ENCODE measurements at regions not wholly inside any gene's neighbourhood (a gene's known extent, or its start where the extent isn't known, plus 50 kb on each side); places are given as distances from the start of the nearest gene placed in this dataset.
"Not testable (repeated sequence)": the region's sequence is repeated elsewhere in the genome, so short reads cannot be mapped to it uniquely, and the experiment has no call there.

- DNase-seq; H3K9ac ChIP-seq (ENCODE audit: low read length); H3K27me3 ChIP-seq (ENCODE audit: low read length); H3K36me3 ChIP-seq (ENCODE audit: insufficient read depth, low read length); H3K9me2 ChIP-seq (replicated peaks; ENCODE audit: insufficient read depth, low read length); H3K9me3 ChIP-seq (ENCODE audit: low read length); H4K20me1 ChIP-seq (ENCODE audit: insufficient read depth, low read depth, low read length); H3K27ac ChIP-seq (ENCODE audit: low read length); H3K4me1 ChIP-seq (ENCODE audit: low read length); H3K4me2 ChIP-seq (ENCODE audit: low read depth, low read length, poor library complexity, severe bottlenecking); H2AFZ ChIP-seq (ENCODE audit: low read length); H3K4me3 ChIP-seq (ENCODE audit: low read length); H3K79me2 ChIP-seq (ENCODE audit: low read length): not testable (repeated sequence)
Measured at GRCh38 chr2:87619121-87619520, 128.8 kb upstream of the PLGLB2 start.

GRCh38 chr2:87621139-87621538 lies 126.7 kb upstream of the PLGLB2 start:
- not testable (repeated sequence) for H4K20me1 ChIP-seq (ENCODE audit: insufficient read depth, low read depth, low read length); H3K9me3 ChIP-seq (ENCODE audit: low read length); H3K9me2 ChIP-seq (replicated peaks; ENCODE audit: insufficient read depth, low read length); H3K4me3 ChIP-seq (ENCODE audit: low read length); H3K4me2 ChIP-seq (ENCODE audit: low read depth, low read length, poor library complexity, severe bottlenecking); H2AFZ ChIP-seq (ENCODE audit: low read length); H3K79me2 ChIP-seq (ENCODE audit: low read length); H3K36me3 ChIP-seq (ENCODE audit: insufficient read depth, low read length); H3K4me1 ChIP-seq (ENCODE audit: low read length); DNase-seq; H3K27ac ChIP-seq (ENCODE audit: low read length); H3K27me3 ChIP-seq (ENCODE audit: low read length); H3K9ac ChIP-seq (ENCODE audit: low read length)

GRCh38 chr2:87622720-87623119 lies 125.2 kb upstream of the PLGLB2 start:
- DNase-seq; H3K36me3 ChIP-seq (ENCODE audit: insufficient read depth, low read length): not testable (repeated sequence)

GRCh38 chr2:87629491-87630458 lies 118.1 kb upstream of the PLGLB2 start:
- not testable (repeated sequence) for H3K4me1 ChIP-seq (ENCODE audit: low read length); H2AFZ ChIP-seq (ENCODE audit: low read length); H3K36me3 ChIP-seq (ENCODE audit: insufficient read depth, low read length); H3K4me3 ChIP-seq (ENCODE audit: low read length); H3K9me3 ChIP-seq (ENCODE audit: low read length); H3K27me3 ChIP-seq (ENCODE audit: low read length); H3K9me2 ChIP-seq (replicated peaks; ENCODE audit: insufficient read depth, low read length); H3K9ac ChIP-seq (ENCODE audit: low read length); H4K20me1 ChIP-seq (ENCODE audit: insufficient read depth, low read depth, low read length); H3K4me2 ChIP-seq (ENCODE audit: low read depth, low read length, poor library complexity, severe bottlenecking); H3K79me2 ChIP-seq (ENCODE audit: low read length); H3K27ac ChIP-seq (ENCODE audit: low read length)
- DNase-seq, result peak; percentile 39

More at GRCh38 chr2:87622720-87623119, 125.2 kb upstream of the PLGLB2 start:
- H4K20me1 ChIP-seq (ENCODE audit: insufficient read depth, low read depth, low read length); H3K4me3 ChIP-seq (ENCODE audit: low read length); H3K9me3 ChIP-seq (ENCODE audit: low read length); H2AFZ ChIP-seq (ENCODE audit: low read length); H3K27me3 ChIP-seq (ENCODE audit: low read length); H3K9ac ChIP-seq (ENCODE audit: low read length); H3K9me2 ChIP-seq (replicated peaks; ENCODE audit: insufficient read depth, low read length); H3K27ac ChIP-seq (ENCODE audit: low read length); H3K4me1 ChIP-seq (ENCODE audit: low read length); H3K79me2 ChIP-seq (ENCODE audit: low read length); H3K4me2 ChIP-seq (ENCODE audit: low read depth, low read length, poor library complexity, severe bottlenecking): not testable (repeated sequence)

- not testable (repeated sequence) for H3K4me3 ChIP-seq (ENCODE audit: low read length); H3K4me2 ChIP-seq (ENCODE audit: low read depth, low read length, poor library complexity, severe bottlenecking); H3K9ac ChIP-seq (ENCODE audit: low read length); H3K27ac ChIP-seq (ENCODE audit: low read length); H3K4me1 ChIP-seq (ENCODE audit: low read length); H3K9me3 ChIP-seq (ENCODE audit: low read length); H3K27me3 ChIP-seq (ENCODE audit: low read length); H3K9me2 ChIP-seq (replicated peaks; ENCODE audit: insufficient read depth, low read length); H2AFZ ChIP-seq (ENCODE audit: low read length); H4K20me1 ChIP-seq (ENCODE audit: insufficient read depth, low read depth, low read length); DNase-seq; H3K36me3 ChIP-seq (ENCODE audit: insufficient read depth, low read length); H3K79me2 ChIP-seq (ENCODE audit: low read length)
Measured at GRCh38 chr2:87630892-87631291, 117.0 kb upstream of the PLGLB2 start.

GRCh38 chr2:87631402-87631801 lies 116.5 kb upstream of the PLGLB2 start:
- H3K4me2 ChIP-seq (ENCODE audit: low read depth, low read length, poor library complexity, severe bottlenecking); H3K4me1 ChIP-seq (ENCODE audit: low read length); H4K20me1 ChIP-seq (ENCODE audit: insufficient read depth, low read depth, low read length); H3K36me3 ChIP-seq (ENCODE audit: insufficient read depth, low read length); H3K9ac ChIP-seq (ENCODE audit: low read length); H3K27ac ChIP-seq (ENCODE audit: low read length); H3K4me3 ChIP-seq (ENCODE audit: low read length); DNase-seq; H3K79me2 ChIP-seq (ENCODE audit: low read length); H2AFZ ChIP-seq (ENCODE audit: low read length); H3K9me3 ChIP-seq (ENCODE audit: low read length); H3K9me2 ChIP-seq (replicated peaks; ENCODE audit: insufficient read depth, low read length); H3K27me3 ChIP-seq (ENCODE audit: low read length): not testable (repeated sequence)

- not testable (repeated sequence) for H3K36me3 ChIP-seq (ENCODE audit: insufficient read depth, low read length); H3K4me2 ChIP-seq (ENCODE audit: low read depth, low read length, poor library complexity, severe bottlenecking); H4K20me1 ChIP-seq (ENCODE audit: insufficient read depth, low read depth, low read length); H3K9me3 ChIP-seq (ENCODE audit: low read length); H3K4me1 ChIP-seq (ENCODE audit: low read length); H3K27ac ChIP-seq (ENCODE audit: low read length); H2AFZ ChIP-seq (ENCODE audit: low read length); H3K4me3 ChIP-seq (ENCODE audit: low read length); H3K9ac ChIP-seq (ENCODE audit: low read length); DNase-seq; H3K27me3 ChIP-seq (ENCODE audit: low read length); H3K79me2 ChIP-seq (ENCODE audit: low read length); H3K9me2 ChIP-seq (replicated peaks; ENCODE audit: insufficient read depth, low read length)
Measured at GRCh38 chr2:87633287-87633963, 114.5 kb upstream of the PLGLB2 start.

GRCh38 chr2:87634106-87634505 lies 113.8 kb upstream of the PLGLB2 start:
- not testable (repeated sequence) for H4K20me1 ChIP-seq (ENCODE audit: insufficient read depth, low read depth, low read length); H3K36me3 ChIP-seq (ENCODE audit: insufficient read depth, low read length); H3K4me2 ChIP-seq (ENCODE audit: low read depth, low read length, poor library complexity, severe bottlenecking); H2AFZ ChIP-seq (ENCODE audit: low read length); H3K79me2 ChIP-seq (ENCODE audit: low read length); H3K4me3 ChIP-seq (ENCODE audit: low read length); H3K9me2 ChIP-seq (replicated peaks; ENCODE audit: insufficient read depth, low read length); H3K9me3 ChIP-seq (ENCODE audit: low read length); H3K27me3 ChIP-seq (ENCODE audit: low read length); H3K9ac ChIP-seq (ENCODE audit: low read length); H3K27ac ChIP-seq (ENCODE audit: low read length); H3K4me1 ChIP-seq (ENCODE audit: low read length); DNase-seq

Measured in Karpas-422 (cell line).